GM19324 (cell line): ENCODE measurements at regions not wholly inside any gene's neighbourhood (a gene's known extent, or its start where the extent isn't known, plus 50 kb on each side); places are given as distances from the start of the nearest gene placed in this dataset.
A peak's percentile ranks its signal among the peaks of the same experiment; 100 is the strongest.
"Not testable (repeated sequence)": the region's sequence is repeated elsewhere in the genome, so short reads cannot be mapped to it uniquely, and the experiment has no call there.

Source experiments
- ATAC-seq: cut with Tn5 transposase; IDR thresholded peaks from one replicate; pipeline ENCODE4 v1.9.1; 2021; ENCODE audit warnings: mild to moderate bottlenecking, moderate library complexity; ENCODE audit not compliant: unreplicated experiment, low FRiP score

GRCh38 chr4:112083587-112084347 is 61.5 kb upstream of the FAM241A start:
- no peak for ATAC-seq

- ATAC-seq, result no peak
Observed at GRCh38 chr4:112085156-112086035, 59.9 kb upstream of the FAM241A start.

- no peak for ATAC-seq
Observed at GRCh38 chr4:112086036-112086434, 59.2 kb upstream of the FAM241A start.

GRCh38 chr4:112086661-112087060 is 58.6 kb upstream of the FAM241A start:
- ATAC-seq, result not testable (repeated sequence)

- not testable (repeated sequence) for ATAC-seq
Observed at GRCh38 chr4:112092330-112092729, 52.9 kb upstream of the FAM241A start.

GRCh38 chr4:112093636-112094202 is 51.5 kb upstream of the FAM241A start:
- ATAC-seq, result peak; percentile 60

- ATAC-seq, result no peak
Observed at GRCh38 chr4:112094330-112094729, 50.9 kb upstream of the FAM241A start.
